GM12878 (cell line): ENCODE measurements at regions not wholly inside any gene's neighbourhood (a gene's known extent, or its start where the extent isn't known, plus 50 kb on each side); places are given as distances from the start of the nearest gene placed in this dataset.

Experiments
- CREM ChIP-seq: IDR thresholded peaks from 2 replicates; pipeline ENCODE4 v1.6.1; 2014; ENCODE audit warnings: antibody characterized with exemption, low read depth
- MYC ChIP-seq: IDR thresholded peaks from 2 replicates; pipeline ENCODE4 v1.6.1; 2011; ENCODE audit warnings: mild to moderate bottlenecking, low read length, moderate library complexity, inconsistent platforms; ENCODE audit not compliant: insufficient read depth, insufficient replicate concordance, insufficient read length, severe bottlenecking
- POLR2A ChIP-seq: IDR thresholded peaks from 2 replicates; pipeline ENCODE4 v1.6.1; 2011; ENCODE audit warnings: low read depth, mild to moderate bottlenecking, low read length
- SP1 ChIP-seq: IDR thresholded peaks from one replicate; pipeline ENCODE4 v1.6.1; 2011; ENCODE audit warnings: low read depth, low read length
- TARDBP ChIP-seq: IDR thresholded peaks from 2 replicates; pipeline ENCODE4 v1.6.1; 2016; ENCODE audit warnings: borderline replicate concordance
- TBL1XR1 ChIP-seq: IDR thresholded peaks from 2 replicates; pipeline ENCODE4 v1.6.1; 2012; ENCODE audit warnings: low read depth, low read length, improper control_type of control experiment
- ZBTB33 ChIP-seq: fragments of 450-650 bp; IDR thresholded peaks from 2 replicates; pipeline ENCODE4 v1.6.1; 2017; ENCODE audit warnings: mild to moderate bottlenecking
- ZNF24 ChIP-seq: fragments of 450-650 bp; IDR thresholded peaks from 2 replicates; pipeline ENCODE4 v1.6.1; 2017; ENCODE audit warnings: antibody characterized with exemption, mild to moderate bottlenecking
- TF ChIP-seq, protein P1 (sequence below), 3 experiments: IDR thresholded peaks in 2 of 3; conservative IDR thresholded peaks in 1 of 3; 2 replicates each; pipeline ENCODE4 v1.5.1; 2011; ENCODE audit warnings: low read depth in 3 of 3, low read length in 3 of 3, mild to moderate bottlenecking in 3 of 3, control low read depth in 2 of 3, moderate library complexity in 2 of 3, inconsistent platforms in 1 of 3, mixed read lengths in 1 of 3; ENCODE audit not compliant: control insufficient read depth in 2 of 3, insufficient read depth in 1 of 3; ENCODE audit errors: extremely low read depth in 1 of 3

- TF ChIP-seq, protein P1, sequence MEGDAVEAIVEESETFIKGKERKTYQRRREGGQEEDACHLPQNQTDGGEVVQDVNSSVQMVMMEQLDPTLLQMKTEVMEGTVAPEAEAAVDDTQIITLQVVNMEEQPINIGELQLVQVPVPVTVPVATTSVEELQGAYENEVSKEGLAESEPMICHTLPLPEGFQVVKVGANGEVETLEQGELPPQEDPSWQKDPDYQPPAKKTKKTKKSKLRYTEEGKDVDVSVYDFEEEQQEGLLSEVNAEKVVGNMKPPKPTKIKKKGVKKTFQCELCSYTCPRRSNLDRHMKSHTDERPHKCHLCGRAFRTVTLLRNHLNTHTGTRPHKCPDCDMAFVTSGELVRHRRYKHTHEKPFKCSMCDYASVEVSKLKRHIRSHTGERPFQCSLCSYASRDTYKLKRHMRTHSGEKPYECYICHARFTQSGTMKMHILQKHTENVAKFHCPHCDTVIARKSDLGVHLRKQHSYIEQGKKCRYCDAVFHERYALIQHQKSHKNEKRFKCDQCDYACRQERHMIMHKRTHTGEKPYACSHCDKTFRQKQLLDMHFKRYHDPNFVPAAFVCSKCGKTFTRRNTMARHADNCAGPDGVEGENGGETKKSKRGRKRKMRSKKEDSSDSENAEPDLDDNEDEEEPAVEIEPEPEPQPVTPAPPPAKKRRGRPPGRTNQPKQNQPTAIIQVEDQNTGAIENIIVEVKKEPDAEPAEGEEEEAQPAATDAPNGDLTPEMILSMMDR (IDR thresholded peaks at IDR 0.05 in 2 of 3, conservative IDR thresholded peaks at IDR 0.05 in 1 of 3; ENCODE audit: control insufficient read depth in 2 of 3, extremely low read depth in 1 of 3, insufficient read depth in 1 of 3, low read depth in 3 of 3, low read length in 3 of 3), result no peak
- no peak for TF ChIP-seq ZNF24
- no peak for TF ChIP-seq POLR2A
- no peak for TF ChIP-seq SP1
- no peak for TF ChIP-seq MYC
- TF ChIP-seq TARDBP, result no peak
- no peak for TF ChIP-seq CREM
- no peak for TF ChIP-seq ZBTB33
- TF ChIP-seq TBL1XR1, result no peak
Measured at GRCh38 chr3:163953526-163953925, 1124.8 kb downstream of the SI start.
